ENCODE measurements at regions not wholly inside any gene's neighbourhood (a gene's known extent, or its start where the extent isn't known, plus 50 kb on each side); places are given as distances from the start of the nearest gene placed in this dataset.
"Not testable (repeated sequence)": the region's sequence is repeated elsewhere in the genome, so short reads cannot be mapped to it uniquely, and the experiment has no call there.

DNA sequence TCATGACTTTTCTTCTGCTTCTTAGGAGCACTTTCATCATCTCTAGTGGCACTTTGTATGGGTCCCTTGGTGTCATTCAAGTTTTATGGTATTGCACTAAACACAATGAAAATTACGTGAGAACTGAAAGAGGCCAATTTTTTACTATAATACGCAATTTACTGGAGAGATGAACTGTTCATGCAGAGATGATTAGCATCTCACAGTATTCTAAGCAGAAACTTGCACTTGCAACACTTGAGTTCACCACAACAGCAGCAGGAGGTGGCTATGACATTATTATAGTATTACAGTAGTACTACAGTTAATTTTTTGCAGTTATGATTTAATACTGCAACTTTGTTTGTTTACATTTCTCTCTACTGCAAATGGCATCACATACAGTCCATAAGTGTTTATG lies 793.1 kb upstream of the CRIM1 start:
- no peak for DNase-seq (ENCODE audit: low read depth)

GRCh38 chr2:35548171-35548570 lies 807.4 kb upstream of the CRIM1 start:
- DNase-seq (ENCODE audit: low read depth), result no peak

DNA sequence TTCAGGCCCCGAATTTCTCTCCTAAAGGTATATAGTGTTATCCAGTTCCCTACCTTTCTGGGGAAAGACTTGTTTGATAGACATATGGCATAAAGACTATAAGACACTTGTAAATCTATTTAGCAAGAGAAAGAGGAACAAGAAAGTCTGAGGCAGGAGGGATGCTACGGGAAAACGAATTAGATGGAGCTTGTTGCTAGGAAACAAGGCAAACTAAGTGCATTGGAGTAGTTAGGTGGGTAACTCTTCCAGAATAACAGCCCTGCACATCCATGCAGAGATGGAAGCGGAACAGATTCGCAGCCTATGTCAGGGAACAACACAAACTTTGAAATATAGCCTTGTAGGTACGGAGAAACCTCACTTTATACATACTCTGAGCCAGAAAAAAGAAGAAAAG lies 810.3 kb upstream of the CRIM1 start:
- DNase-seq (ENCODE audit: low read depth), result no peak

GRCh38 chr2:35538796-35539195 lies 816.8 kb upstream of the CRIM1 start:
- no peak for DNase-seq (ENCODE audit: low read depth)

GRCh38 chr2:35530615-35531135 lies 824.9 kb upstream of the CRIM1 start:
- DNase-seq (ENCODE audit: low read depth), result no peak

- DNase-seq (ENCODE audit: low read depth), result no peak
Measured at GRCh38 chr2:35526741-35527140, 828.8 kb upstream of the CRIM1 start.

DNA sequence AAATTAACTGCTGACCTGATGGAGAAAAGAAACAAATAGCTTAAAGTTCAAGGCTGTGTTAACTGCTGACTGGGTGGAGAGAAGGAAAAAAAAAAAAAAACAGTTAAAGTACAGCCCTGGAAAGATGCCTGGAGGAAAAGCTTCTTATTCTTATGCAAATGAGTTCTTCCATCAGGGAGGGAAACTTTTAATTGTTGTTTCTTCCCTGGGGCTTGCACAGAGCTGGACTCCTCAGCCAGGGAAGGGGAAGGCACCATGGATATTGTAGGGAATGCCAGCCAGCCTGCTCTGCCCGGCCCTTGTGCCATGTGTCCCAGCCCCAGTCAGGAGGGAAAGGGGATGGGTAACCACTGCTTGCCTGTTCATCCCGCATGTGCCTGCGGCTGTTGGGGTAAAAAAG lies 833.1 kb upstream of the CRIM1 start:
- no peak for DNase-seq (ENCODE audit: low read depth)

DNA sequence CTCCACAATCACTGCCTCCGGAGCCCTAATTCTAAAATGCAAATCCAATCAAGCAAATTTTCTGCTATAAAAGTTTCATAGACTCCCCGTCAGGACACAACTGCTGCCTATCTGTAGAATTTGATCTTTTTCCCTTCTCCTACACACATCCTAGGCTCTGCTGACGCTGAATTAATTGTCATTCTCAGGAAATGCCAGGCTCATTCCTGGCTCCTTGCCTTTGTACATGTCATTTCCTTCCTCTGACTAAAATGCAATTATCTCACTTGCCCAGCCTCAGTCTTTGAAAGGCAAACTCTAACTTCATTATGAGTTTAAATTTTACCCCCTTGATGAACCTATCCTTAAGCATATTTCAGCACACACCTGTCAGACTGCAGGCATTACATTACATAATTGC lies 844.9 kb upstream of the CRIM1 start:
- no peak for DNase-seq (ENCODE audit: low read depth)

- no peak for DNase-seq (ENCODE audit: low read depth)
Measured at GRCh38 chr2:35508601-35509000, 847.0 kb upstream of the CRIM1 start.

DNA sequence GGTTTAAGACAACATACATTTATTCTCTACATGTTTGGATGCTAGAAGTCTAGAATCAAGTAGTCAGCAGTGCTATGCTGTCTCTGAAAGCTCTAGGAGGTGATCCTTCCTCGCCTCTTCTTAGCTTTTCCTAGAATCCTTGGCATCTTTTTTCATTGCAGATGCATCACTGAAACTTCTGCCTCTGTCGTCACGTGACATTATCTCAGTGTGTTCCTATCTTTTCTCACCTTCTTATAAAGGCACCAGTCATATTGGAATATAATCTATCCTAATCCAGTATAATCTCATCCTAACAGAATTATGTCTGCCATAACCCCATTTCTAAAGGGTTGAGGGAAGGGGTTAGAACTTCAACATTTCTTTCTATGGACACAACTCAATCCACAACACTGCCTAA lies 851.2 kb upstream of the CRIM1 start:
- DNase-seq (ENCODE audit: low read depth), result no peak

- DNase-seq (ENCODE audit: low read depth), result no peak
Measured at GRCh38 chr2:35503738-35504199, 851.8 kb upstream of the CRIM1 start.

GRCh38 chr2:35503311-35503710 lies 852.3 kb upstream of the CRIM1 start:
- DNase-seq (ENCODE audit: low read depth), result no peak

DNA sequence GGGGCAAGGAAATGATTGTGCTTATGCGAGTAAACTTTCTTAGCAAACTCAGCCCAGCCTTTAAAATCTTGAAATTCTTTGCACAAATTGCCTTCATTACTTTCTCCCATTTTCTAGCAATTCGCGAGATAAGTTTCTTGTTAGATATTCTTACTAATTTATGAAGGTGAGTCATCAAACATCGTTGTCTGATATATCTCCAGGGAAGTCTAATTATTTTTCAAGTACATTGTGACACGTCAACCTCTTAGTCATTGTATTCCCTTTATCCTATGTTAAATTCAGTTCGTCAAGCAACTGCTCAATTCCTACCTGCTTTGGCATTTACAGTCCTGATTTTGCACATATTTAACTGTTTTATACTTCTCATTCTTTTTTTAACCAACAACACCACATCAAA lies 854.5 kb upstream of the CRIM1 start:
- DNase-seq (ENCODE audit: low read depth), result no peak

DNA sequence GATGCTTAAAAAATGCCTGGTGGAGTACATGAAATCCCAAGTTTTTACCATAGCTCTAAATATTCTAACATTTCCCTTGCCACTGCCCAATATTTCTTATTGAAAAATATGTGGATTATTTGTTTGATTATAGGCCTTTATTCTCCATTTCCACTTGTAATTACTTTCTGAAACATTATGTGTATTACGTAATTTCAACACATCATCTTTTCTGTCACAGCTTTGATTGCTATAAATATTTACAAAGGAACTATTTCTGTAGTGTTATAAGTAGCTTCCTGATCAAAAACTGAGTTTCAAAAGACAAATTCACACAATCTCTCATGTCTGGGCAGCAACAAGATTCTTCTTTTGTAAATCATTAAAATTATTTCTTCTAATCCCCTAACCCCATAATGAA lies 859.6 kb upstream of the CRIM1 start:
- DNase-seq (ENCODE audit: low read depth), result no peak

GRCh38 chr2:35495182-35495581 lies 860.4 kb upstream of the CRIM1 start:
- no peak for DNase-seq (ENCODE audit: low read depth)

- not testable (repeated sequence) for DNase-seq (ENCODE audit: low read depth)
Measured at GRCh38 chr2:35478121-35478520, 877.5 kb upstream of the CRIM1 start.

GRCh38 chr2:35468245-35468644 lies 887.3 kb upstream of the CRIM1 start:
- no peak for DNase-seq (ENCODE audit: low read depth)

DNA sequence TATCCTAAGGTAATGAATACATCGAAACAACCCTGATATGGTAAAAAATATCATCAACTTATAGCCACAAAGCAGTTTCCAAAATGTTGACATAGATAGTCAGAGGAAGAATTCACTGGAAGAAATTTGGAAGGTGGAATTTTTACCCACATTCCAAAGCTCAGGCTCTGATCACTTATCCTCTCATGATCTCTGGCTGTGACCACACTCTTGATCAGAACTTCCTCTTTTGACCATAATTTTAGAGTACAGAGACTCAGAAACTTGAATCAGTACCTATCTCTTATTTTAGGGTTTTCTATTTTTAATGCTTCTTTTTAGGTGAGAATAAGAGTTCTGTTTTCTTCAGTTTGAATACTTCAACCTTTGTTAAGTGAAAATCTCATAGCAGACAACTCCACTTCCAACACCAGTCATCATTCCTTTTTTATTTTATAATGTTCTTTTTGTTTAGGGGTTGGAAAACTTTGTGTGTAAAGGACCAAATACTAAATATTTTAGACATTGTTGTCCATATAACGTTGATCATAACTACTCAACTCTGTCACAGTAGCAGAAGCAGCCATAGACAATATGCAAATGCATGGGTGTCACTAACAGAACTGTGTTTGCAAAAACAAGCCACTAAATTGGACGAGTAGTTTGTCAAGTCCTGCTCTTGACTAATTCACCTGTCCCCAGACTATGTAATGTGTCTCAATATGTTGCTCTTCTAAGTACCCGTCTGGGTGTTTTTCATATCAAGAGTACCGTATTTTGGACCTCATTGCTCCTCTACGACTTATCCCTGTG lies 891.6 kb upstream of the CRIM1 start:
- no peak for DNase-seq (ENCODE audit: low read depth)

GRCh38 chr2:35462226-35462998 lies 893.2 kb upstream of the CRIM1 start:
- DNase-seq (ENCODE audit: low read depth), result no peak

- no peak for DNase-seq (ENCODE audit: low read depth)
Measured at GRCh38 chr2:35461406-35461805, 894.2 kb upstream of the CRIM1 start.

- no peak for DNase-seq (ENCODE audit: low read depth)
Measured at GRCh38 chr2:35454966-35455638, 900.5 kb upstream of the CRIM1 start.

GRCh38 chr2:35447821-35448220 lies 907.8 kb upstream of the CRIM1 start:
- DNase-seq (ENCODE audit: low read depth), result no peak

DNA sequence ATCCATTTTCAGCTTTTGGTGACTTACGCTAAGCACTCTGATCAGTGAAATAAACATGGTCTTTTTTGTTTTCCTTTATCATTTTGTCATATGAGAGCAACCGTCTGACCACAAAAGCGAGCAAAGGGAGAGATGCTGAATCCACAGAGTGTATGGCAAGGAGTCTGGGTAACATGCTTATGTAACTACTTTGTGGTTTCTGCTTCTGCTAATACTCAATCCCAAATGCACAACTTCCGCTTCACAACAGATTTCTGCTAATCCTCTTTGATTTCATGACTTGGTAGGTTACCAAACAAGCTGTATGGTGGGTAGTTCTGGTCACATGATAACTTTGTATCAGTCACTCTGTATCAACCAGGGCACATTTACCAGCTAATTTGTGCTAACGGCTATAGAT lies 908.4 kb upstream of the CRIM1 start:
- DNase-seq (ENCODE audit: low read depth), result no peak

All from T follicular helper cell (primary cell).